A549 (cell line): ENCODE measurements at regions not wholly inside any gene's neighbourhood (a gene's known extent, or its start where the extent isn't known, plus 50 kb on each side); places are given as distances from the start of the nearest gene placed in this dataset.

Experiments
- ATAC-seq, 2 experiments: fragments of 200-7000 bp in 1 of 2; fragments of >200 bp in 1 of 2; cut with Nextera tagmentation in 1 of 2; cut with Tn5 transposase in 1 of 2; 3 replicates each; pipeline versions ENCODE4 v1.8.0 to v1.9.1; 2018 to 2020; ENCODE audit warnings: mild to moderate bottlenecking in 1 of 2, moderate library complexity in 1 of 2
- CTCF ChIA-PET: fragments of 300-600 bp; sonication (Branson Sonifier 250); formaldehyde crosslinking; extraction: SDS; loops from one replicate; lab custom pipeline; 2021; ENCODE audit warnings: antibody characterized with exemption, inconsistent platforms; lab: Yijun Ruan, JAX
- POLR2A ChIA-PET: fragments of 350-600 bp; formaldehyde crosslinking; extraction: SDS; loops from one replicate; lab custom pipeline; 2021; ENCODE audit warnings: antibody characterized with exemption, inconsistent platforms; lab: Yijun Ruan, JAX
- DNase-seq, 2 experiments: peaks; one replicate each; pipeline versions ENCODE4 v3.0.0 to v3.0.0-alpha.2; 2011 to 2016; ENCODE audit warnings: low read depth in 1 of 2, low spot score in 1 of 2
- FAIRE-seq: peaks from 2 replicates; lab custom pipeline; 2011; peaks lifted over from hg19 to GRCh38; lab: Jason Lieb, UNC
- H3K27ac ChIP-seq, 2 experiments: fragments of >200 bp; sonication (Bioruptor Twin); formaldehyde crosslinking; 3 replicates each; pipeline ENCODE4 v1.5.1; 2016 to 2017
- H3K4me1 ChIP-seq: fragments of >200 bp; sonication (Bioruptor Twin); formaldehyde crosslinking; 3 replicates; pipeline ENCODE4 v1.6.1; 2016
- H3K4me2 ChIP-seq: fragments of >200 bp; sonication (Bioruptor Twin); formaldehyde crosslinking; 3 replicates; pipeline ENCODE4 v1.6.1; 2016
- H3K4me3 ChIP-seq: fragments of >200 bp; sonication (Bioruptor Twin); formaldehyde crosslinking; 3 replicates; pipeline ENCODE4 v1.5.1; 2016
- H3K9me3 ChIP-seq: fragments of >200 bp; sonication (Bioruptor Twin); formaldehyde crosslinking; 3 replicates; pipeline ENCODE4 v1.6.1; 2016
- CBX2 ChIP-seq: fragments of 200-600 bp; sonication (generic); IDR thresholded peaks from 2 replicates; pipeline ENCODE4 v1.6.1; 2016; ENCODE audit warnings: low read depth, mild to moderate bottlenecking, borderline replicate concordance
- EHMT2 ChIP-seq: fragments of 200-600 bp; sonication (generic); IDR thresholded peaks from 2 replicates; pipeline ENCODE4 v1.6.1; 2016; ENCODE audit warnings: antibody characterized with exemption, low read depth, mild to moderate bottlenecking, moderate library complexity
- ESRRA ChIP-seq: fragments of 150-350 bp; IDR thresholded peaks from 2 replicates; pipeline ENCODE4 v1.6.1; 2014; ENCODE audit warnings: mild to moderate bottlenecking, low read length, borderline replicate concordance
- FOSB ChIP-seq: fragments of 250-450 bp; sonication (Bioruptor Pico); IDR thresholded peaks from 2 replicates; pipeline ENCODE4 v1.5.0; 2020; ENCODE audit warnings: mild to moderate bottlenecking, moderate library complexity
- FOXS1 ChIP-seq: fragments of 250-450 bp; sonication (Bioruptor Pico); IDR thresholded peaks from 2 replicates; pipeline ENCODE4 v1.5.0; 2020; ENCODE audit warnings: mild to moderate bottlenecking, moderate library complexity
- HOXB5 ChIP-seq: fragments of 250-450 bp; sonication (Bioruptor Pico); IDR thresholded peaks from 2 replicates; pipeline ENCODE4 v1.5.0; 2020; ENCODE audit warnings: mild to moderate bottlenecking, moderate library complexity
- JUNB ChIP-seq: fragments of >200 bp; sonication (Bioruptor Twin); formaldehyde crosslinking; IDR thresholded peaks from 2 replicates; pipeline ENCODE4 v1.6.1; 2016
- MAFK ChIP-seq: fragments of 450-650 bp; IDR thresholded peaks from 2 replicates; pipeline ENCODE4 v1.6.1; 2014; ENCODE audit not compliant: partially characterized antibody
- MYC ChIP-seq: IDR thresholded peaks from 2 replicates; pipeline ENCODE4 v1.6.1; 2012; ENCODE audit warnings: mild to moderate bottlenecking, inconsistent platforms, low read length, improper control_type of control experiment, borderline replicate concordance
- NPAS2 ChIP-seq: fragments of 250-450 bp; sonication (Bioruptor Pico); IDR thresholded peaks from 2 replicates; pipeline ENCODE4 v1.8.0; 2022; ENCODE audit warnings: mild to moderate bottlenecking, moderate library complexity, borderline replicate concordance
- PHF8 ChIP-seq: fragments of 200-600 bp; sonication (generic); IDR thresholded peaks from 2 replicates; pipeline ENCODE4 v1.6.1; 2016; ENCODE audit warnings: low read depth, mild to moderate bottlenecking, antibody characterized with exemption, moderate library complexity, borderline replicate concordance
- POLR2AphosphoS2 ChIP-seq: conservative IDR thresholded peaks from 2 replicates; pipeline ENCODE4 v1.6.1; 2012; ENCODE audit warnings: low read length, improper control_type of control experiment, inconsistent platforms
- RFX5 ChIP-seq: fragments of 450-650 bp; IDR thresholded peaks from 2 replicates; pipeline ENCODE4 v1.7.1; 2014; ENCODE audit warnings: antibody characterized with exemption, mild to moderate bottlenecking, moderate library complexity
- SMC3 ChIP-seq: fragments of >200 bp; sonication (Bioruptor Twin); formaldehyde crosslinking; IDR thresholded peaks from 3 replicates; pipeline ENCODE4 v1.6.1; 2018; ENCODE audit warnings: inconsistent platforms
- SREBF2 ChIP-seq: fragments of 450-650 bp; IDR thresholded peaks from 2 replicates; pipeline ENCODE4 v1.6.1; 2014; ENCODE audit warnings: mild to moderate bottlenecking, moderate library complexity
- TP53 ChIP-seq: fragments of 250-450 bp; sonication (Bioruptor Pico); IDR thresholded peaks from 2 replicates; pipeline ENCODE4 v1.5.0; 2021; ENCODE audit warnings: mild to moderate bottlenecking, moderate library complexity
- ZC3H11A ChIP-seq: fragments of 450-650 bp; IDR thresholded peaks from 2 replicates; pipeline ENCODE4 v1.6.1; 2014; ENCODE audit warnings: antibody characterized with exemption, mild to moderate bottlenecking
- WGBS: methylation state at CpG from one replicate; pipeline ENCODE4 v1.1.6; 2017; ENCODE audit errors: missing lambda C conversion rate; 5-methylcytosine and 5-hydroxymethylcytosine counted together
- TF ChIP-seq, protein P1 (sequence below): fragments of 250-450 bp; sonication (Bioruptor Pico); IDR thresholded peaks from 2 replicates; pipeline ENCODE4 v1.5.0; 2021; ENCODE audit warnings: mild to moderate bottlenecking, moderate library complexity, borderline replicate concordance
- TF ChIP-seq, protein P2 (sequence below): IDR thresholded peaks from 2 replicates; pipeline ENCODE4 v1.6.1; 2012
- TF ChIP-seq, protein P3 (sequence below): fragments of 250-450 bp; sonication (Bioruptor Pico); IDR thresholded peaks from 2 replicates; pipeline ENCODE4 v1.5.0; 2020; ENCODE audit warnings: low read depth, mild to moderate bottlenecking, moderate library complexity

DNA sequence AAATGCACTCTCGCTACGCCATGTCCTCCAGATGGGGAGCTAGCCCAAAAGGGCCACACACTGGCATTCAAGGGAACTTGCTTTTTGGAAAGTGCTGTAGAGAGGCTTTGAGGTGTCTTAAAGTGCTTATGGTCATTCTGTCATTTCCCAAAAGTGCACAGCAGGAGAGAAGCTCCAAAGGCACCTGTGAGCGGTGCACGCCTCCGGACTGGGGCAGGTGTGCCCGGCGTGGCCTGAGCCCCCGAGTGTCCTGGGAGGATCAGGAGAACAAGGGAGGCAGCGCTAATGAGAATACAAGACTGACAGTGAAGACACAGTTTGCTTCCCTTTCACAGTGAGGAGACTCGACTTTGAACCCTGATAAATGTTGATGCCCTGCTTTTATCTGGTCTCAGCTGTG, 419.0 kb upstream of the MKI67 start:
- Histone ChIP-seq H3K4me2 (no peak overlapping the region), H3K9me3 (no peaks in the 10 kb centered on the region), H3K27ac (no peak overlapping the region), H3K4me3 (no peak overlapping the region), H3K4me1 (no peaks in the 10 kb centered on the region)
- DNase-seq (no peak), ATAC-seq (no peak), FAIRE-seq (no peak)
- under 1% methylated on average over 10 of the region's 10 CpGs for WGBS
- CTCF ChIA-PET = no interaction called here
- TF ChIP-seq NPAS2 (CRISPR knock-in tag) = no peak
- no peak for TF ChIP-seq CBX2
- TF ChIP-seq MAFK = no peak
- TF ChIP-seq, protein P1, sequence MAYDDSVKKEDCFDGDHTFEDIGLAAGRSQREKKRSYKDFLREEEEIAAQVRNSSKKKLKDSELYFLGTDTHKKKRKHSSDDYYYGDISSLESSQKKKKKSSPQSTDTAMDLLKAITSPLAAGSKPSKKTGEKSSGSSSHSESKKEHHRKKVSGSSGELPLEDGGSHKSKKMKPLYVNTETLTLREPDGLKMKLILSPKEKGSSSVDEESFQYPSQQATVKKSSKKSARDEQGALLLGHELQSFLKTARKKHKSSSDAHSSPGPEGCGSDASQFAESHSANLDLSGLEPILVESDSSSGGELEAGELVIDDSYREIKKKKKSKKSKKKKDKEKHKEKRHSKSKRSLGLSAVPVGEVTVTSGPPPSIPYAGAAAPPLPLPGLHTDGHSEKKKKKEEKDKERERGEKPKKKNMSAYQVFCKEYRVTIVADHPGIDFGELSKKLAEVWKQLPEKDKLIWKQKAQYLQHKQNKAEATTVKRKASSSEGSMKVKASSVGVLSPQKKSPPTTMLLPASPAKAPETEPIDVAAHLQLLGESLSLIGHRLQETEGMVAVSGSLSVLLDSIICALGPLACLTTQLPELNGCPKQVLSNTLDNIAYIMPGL (CRISPR knock-in tag) = no peak
- TF ChIP-seq POLR2AphosphoS2 = no peak
- no peak for TF ChIP-seq RFX5
- TF ChIP-seq TP53 (CRISPR knock-in tag) = no peak
- TF ChIP-seq JUNB = no peak
- TF ChIP-seq, protein P2, sequence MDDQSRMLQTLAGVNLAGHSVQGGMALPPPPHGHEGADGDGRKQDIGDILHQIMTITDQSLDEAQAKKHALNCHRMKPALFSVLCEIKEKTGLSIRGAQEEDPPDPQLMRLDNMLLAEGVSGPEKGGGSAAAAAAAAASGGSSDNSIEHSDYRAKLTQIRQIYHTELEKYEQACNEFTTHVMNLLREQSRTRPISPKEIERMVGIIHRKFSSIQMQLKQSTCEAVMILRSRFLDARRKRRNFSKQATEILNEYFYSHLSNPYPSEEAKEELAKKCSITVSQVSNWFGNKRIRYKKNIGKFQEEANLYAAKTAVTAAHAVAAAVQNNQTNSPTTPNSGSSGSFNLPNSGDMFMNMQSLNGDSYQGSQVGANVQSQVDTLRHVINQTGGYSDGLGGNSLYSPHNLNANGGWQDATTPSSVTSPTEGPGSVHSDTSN = no peak
- TF ChIP-seq SMC3 = no peak
- POLR2A ChIA-PET = no interaction called here

DNA sequence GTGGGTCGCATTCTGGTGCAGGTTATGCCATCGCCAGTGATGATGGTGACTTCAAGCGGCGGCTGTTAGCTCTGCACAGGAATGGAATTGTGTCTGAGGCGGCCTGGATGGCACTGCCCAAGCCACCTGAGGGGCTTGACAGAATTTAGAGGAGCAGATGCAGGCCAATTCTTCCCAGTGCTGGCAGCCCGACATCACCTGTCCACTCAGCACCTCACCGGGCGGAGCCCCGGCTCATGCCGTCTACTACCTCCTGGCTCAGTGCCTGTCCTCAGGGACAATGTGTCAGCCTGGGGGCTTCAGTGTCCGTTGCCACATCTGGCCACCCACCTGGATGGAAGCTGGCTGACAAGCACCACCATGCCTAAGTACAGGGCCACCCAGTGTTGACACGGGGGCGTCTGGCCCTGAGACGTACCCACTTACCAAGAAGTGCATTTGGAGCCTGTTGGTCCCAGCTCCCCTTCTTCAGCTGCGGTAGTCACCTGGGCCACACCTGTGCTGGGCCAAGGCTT, 420.5 kb upstream of the MKI67 start:
- Histone ChIP-seq H3K4me1 (no peaks in the 10 kb centered on the region), H3K4me2 (no peak overlapping the region), H3K4me3 (no peak overlapping the region), H3K9me3 (no peaks in the 10 kb centered on the region), H3K27ac (no peak overlapping the region)
- 45% methylated on average over 12 of the region's 15 CpGs for WGBS
- no peak for DNase-seq
- no peak for FAIRE-seq
- POLR2A ChIA-PET = no interaction called here
- TF ChIP-seq, protein P2 = no peak
- TF ChIP-seq FOXS1 (no peak), HOXB5 (CRISPR knock-in tag) (no peak), JUNB (no peak)
- ATAC-seq = no peak
- CTCF ChIA-PET = no interaction called here

DNA sequence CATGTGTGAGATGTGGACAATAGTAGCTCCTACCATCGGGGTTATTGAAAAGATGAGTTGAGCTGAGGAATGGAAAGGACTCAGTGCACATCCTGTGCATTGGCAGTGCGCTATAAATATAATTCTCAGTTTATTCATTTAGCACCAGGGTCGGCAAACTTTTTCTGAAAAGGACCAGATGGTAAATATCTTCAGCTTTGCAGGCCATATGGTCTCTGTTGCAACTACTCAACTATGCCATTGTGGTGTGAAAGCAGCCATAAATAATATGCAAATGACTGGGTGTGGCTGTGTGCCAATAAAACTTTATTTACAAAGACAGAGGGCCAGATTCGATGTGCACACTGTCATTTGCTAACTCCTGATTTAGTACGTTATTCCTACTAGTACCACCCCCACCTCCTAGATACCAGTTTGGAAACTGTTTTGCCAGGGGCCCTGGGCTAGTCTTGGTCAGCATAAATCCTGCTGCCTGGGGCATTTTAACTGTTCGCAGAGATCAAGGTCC, 422.9 kb upstream of the MKI67 start:
- no peak for FAIRE-seq
- Histone ChIP-seq H3K27ac (no peak overlapping the region), H3K9me3 (no peaks in the 10 kb centered on the region), H3K4me2 (no peak overlapping the region), H3K4me1 (no peaks in the 10 kb centered on the region), H3K4me3 (no peak overlapping the region)
- ChIA-PET CTCF (no interaction called here), POLR2A (no interaction called here)
- WGBS = 3% methylated on average over 6 of the region's 6 CpGs
- DNase-seq = no peak
- ATAC-seq = no peak
- TF ChIP-seq ZC3H11A (no peak), MYC (no peak), PHF8 (no peak), SMC3 (no peak), ESRRA (no peak), EHMT2 (no peak), SREBF2 (no peak), FOSB (no peak)
- TF ChIP-seq, protein P3, sequence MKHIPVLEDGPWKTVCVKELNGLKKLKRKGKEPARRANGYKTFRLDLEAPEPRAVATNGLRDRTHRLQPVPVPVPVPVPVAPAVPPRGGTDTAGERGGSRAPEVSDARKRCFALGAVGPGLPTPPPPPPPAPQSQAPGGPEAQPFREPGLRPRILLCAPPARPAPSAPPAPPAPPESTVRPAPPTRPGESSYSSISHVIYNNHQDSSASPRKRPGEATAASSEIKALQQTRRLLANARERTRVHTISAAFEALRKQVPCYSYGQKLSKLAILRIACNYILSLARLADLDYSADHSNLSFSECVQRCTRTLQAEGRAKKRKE (CRISPR knock-in tag) = no peak
